ENCODE measurements at regions not wholly inside any gene's neighbourhood (a gene's known extent, or its start where the extent isn't known, plus 50 kb on each side); places are given as distances from the start of the nearest gene placed in this dataset.

DNA sequence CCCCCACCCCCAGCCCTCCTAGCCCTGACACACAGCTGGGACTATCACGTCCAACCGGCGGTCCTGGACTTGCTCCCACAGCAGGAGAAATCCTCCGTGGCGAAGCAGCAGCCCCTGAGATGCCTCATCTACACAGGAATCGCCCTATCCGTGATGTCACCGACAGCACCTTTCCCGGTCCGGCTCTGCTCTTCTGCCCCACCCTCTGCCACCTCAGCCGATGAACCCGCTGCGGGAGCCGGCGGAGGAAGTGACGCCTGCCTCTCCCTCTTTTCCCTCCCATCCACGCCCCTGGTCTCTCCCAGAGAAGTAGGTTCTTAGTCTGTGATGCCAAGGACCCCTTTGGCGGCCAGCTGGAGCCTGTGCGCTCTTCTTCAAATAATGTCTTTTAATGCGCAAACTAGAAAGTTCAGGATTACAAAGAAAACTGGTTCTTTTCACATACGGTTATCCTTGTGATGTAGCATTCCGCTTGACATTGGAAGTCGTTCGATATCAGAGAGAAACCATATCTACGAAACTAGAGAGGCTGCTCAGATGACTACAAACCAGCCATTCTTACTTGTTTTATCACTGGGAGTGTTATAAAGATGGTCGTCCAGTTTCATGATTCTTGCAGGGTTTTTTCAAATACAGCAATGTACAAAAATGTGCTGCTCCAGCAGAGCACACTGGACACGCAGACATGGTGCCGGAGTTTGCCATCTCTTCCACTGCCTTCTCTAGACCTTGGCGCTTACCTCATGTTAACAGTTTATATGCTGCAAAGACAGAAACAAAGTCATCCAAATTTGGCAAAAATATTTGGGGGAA lies 120.3 kb downstream of the PPIAL4G start:
- ChIA-PET CTCF (ENCODE audit: low intra/inter-chr PET ratio, low total read pairs) (no interaction called here), POLR2A (no interaction called here)
- H3K27ac ChIP-seq (ENCODE audit: extremely low read length, insufficient read depth, low read length), result no peak overlapping the region
- H3K36me3 ChIP-seq (replicated peaks in 1 of 2; ENCODE audit: control insufficient read depth in 1 of 2, insufficient read depth in 2 of 2, low read length in 2 of 2), result no peaks in the 10 kb centered on the region
- 76% methylated on average over 29 of the region's 29 CpGs for WGBS (ENCODE audit: low lambda C conversion rate)
- no TSS peak for BruUV-seq (replicated peaks)
- no peaks in the 10 kb centered on the region for H3K4me1 ChIP-seq (ENCODE audit: insufficient read depth, low read length)
- no peaks in the 10 kb centered on the region for H3K9me3 ChIP-seq (ENCODE audit: low read length)
- no peaks in the 10 kb centered on the region for H3K79me2 ChIP-seq (ENCODE audit: insufficient read depth, low read length)
- H2AFZ ChIP-seq (ENCODE audit: low read length), result no peak overlapping the region
- TF ChIP-seq, protein P1, sequence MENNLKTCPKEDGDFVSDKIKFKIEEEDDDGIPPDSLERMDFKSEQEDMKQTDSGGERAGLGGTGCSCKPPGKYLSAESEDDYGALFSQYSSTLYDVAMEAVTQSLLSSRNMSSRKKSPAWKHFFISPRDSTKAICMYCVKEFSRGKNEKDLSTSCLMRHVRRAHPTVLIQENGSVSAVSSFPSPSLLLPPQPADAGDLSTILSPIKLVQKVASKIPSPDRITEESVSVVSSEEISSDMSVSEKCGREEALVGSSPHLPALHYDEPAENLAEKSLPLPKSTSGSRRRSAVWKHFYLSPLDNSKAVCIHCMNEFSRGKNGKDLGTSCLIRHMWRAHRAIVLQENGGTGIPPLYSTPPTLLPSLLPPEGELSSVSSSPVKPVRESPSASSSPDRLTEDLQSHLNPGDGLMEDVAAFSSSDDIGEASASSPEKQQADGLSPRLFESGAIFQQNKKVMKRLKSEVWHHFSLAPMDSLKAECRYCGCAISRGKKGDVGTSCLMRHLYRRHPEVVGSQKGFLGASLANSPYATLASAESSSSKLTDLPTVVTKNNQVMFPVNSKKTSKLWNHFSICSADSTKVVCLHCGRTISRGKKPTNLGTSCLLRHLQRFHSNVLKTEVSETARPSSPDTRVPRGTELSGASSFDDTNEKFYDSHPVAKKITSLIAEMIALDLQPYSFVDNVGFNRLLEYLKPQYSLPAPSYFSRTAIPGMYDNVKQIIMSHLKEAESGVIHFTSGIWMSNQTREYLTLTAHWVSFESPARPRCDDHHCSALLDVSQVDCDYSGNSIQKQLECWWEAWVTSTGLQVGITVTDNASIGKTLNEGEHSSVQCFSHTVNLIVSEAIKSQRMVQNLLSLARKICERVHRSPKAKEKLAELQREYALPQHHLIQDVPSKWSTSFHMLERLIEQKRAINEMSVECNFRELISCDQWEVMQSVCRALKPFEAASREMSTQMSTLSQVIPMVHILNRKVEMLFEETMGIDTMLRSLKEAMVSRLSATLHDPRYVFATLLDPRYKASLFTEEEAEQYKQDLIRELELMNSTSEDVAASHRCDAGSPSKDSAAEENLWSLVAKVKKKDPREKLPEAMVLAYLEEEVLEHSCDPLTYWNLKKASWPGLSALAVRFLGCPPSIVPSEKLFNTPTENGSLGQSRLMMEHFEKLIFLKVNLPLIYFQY (CRISPR knock-in tag; IDR thresholded peaks at IDR 0.05; ENCODE audit: borderline replicate concordance), result no peak
- no peak for TF ChIP-seq HDAC1 (CRISPR knock-in tag; IDR thresholded peaks at IDR 0.05)
- in situ Hi-C loops (cut with HindIII; ENCODE audit: extremely low pct_ligation_motif_present, low pct_unique_long_range_greater_than_20kb) (no loop called here), intact Hi-C loops (cut with micrococcal nuclease; ENCODE audit: unreplicated experiment) (no loop called here)
- H3K9ac ChIP-seq (ENCODE audit: insufficient read depth, low read depth, low read length), result no peak overlapping the region
- no peak for ATAC-seq
- no peak for DNase-seq (ENCODE audit: low spot score)
- no peak for FAIRE-seq
- peaks cover 0 to 3% of the 10 kb centered on the region in 2 experiments; a peak in 1 of 5 replicates for H3K27me3 ChIP-seq (ENCODE audit: control insufficient read depth in 1 of 2, insufficient read depth in 2 of 2, low read length in 2 of 2)
- no peak overlapping the region for H3K4me2 ChIP-seq (ENCODE audit: low read depth, low read length)
- H3K4me3 ChIP-seq (replicated peaks in 1 of 3; ENCODE audit: insufficient read depth in 1 of 3, low read depth in 2 of 3, low read length in 3 of 3), result no peak overlapping the region
- no peaks in the 10 kb centered on the region for H4K20me1 ChIP-seq (ENCODE audit: insufficient read depth, low read length)

DNA sequence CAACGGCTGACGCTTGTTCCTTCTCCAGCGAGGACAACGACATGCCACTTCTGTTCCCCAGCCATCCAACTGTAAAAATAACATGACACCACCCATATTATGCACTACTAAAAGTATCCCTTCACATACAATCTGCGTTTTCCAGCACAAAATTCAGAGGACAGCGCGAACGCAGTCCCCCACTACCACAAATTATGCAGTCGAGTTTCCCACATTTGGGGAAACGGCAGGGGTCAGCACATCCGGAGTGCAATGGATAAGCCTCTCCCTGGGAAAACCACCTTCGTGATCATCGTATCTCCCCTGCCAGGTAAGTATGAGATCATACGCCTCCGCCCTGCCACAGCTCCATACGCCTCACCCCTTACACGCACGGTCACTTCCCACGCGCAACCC lies 120.9 kb downstream of the PPIAL4G start:
- ATAC-seq, result no peak
- intact Hi-C loops (cut with micrococcal nuclease; ENCODE audit: unreplicated experiment) (no loop called here), in situ Hi-C loops (cut with HindIII; ENCODE audit: extremely low pct_ligation_motif_present, low pct_unique_long_range_greater_than_20kb) (no loop called here)
- Histone ChIP-seq H3K36me3 (replicated peaks in 1 of 2; ENCODE audit: control insufficient read depth in 1 of 2, insufficient read depth in 2 of 2, low read length in 2 of 2) (no peaks in the 10 kb centered on the region), H4K20me1 (ENCODE audit: insufficient read depth, low read length) (no peaks in the 10 kb centered on the region), H3K9ac (ENCODE audit: insufficient read depth, low read depth, low read length) (no peak overlapping the region), H3K9me3 (ENCODE audit: low read length) (no peaks in the 10 kb centered on the region), H3K4me2 (ENCODE audit: low read depth, low read length) (no peak overlapping the region), H3K79me2 (ENCODE audit: insufficient read depth, low read length) (no peaks in the 10 kb centered on the region), H3K27me3 (ENCODE audit: control insufficient read depth in 1 of 2, insufficient read depth in 2 of 2, low read length in 2 of 2) (peaks cover 0 to 3% of the 10 kb centered on the region in 2 experiments; a peak in 1 of 5 replicates), H3K27ac (ENCODE audit: extremely low read length, insufficient read depth, low read length) (no peak overlapping the region), H2AFZ (ENCODE audit: low read length) (no peak overlapping the region), H3K4me3 (replicated peaks in 1 of 3; ENCODE audit: insufficient read depth in 1 of 3, low read depth in 2 of 3, low read length in 3 of 3) (no peak overlapping the region), H3K4me1 (ENCODE audit: insufficient read depth, low read length) (no peaks in the 10 kb centered on the region)
- POLR2A ChIA-PET, result no interaction called here
- no peak for FAIRE-seq
- CTCF ChIA-PET (ENCODE audit: low intra/inter-chr PET ratio, low total read pairs), result no interaction called here
- 89% methylated on average over 20 of the region's 20 CpGs for WGBS (ENCODE audit: low lambda C conversion rate)
- no peak for DNase-seq (ENCODE audit: low spot score)
- TF ChIP-seq PAX8 (CRISPR knock-in tag; IDR thresholded peaks at IDR 0.05; ENCODE audit: borderline replicate concordance) (no peak), POLR2A (IDR thresholded peaks at IDR 0.05; ENCODE audit: insufficient read depth in 1 of 2, low read depth in 2 of 2, low read length in 2 of 2) (0 out of 4 replicates have a peak, but pooled peaks of 1 of the 2 experiments have one; percentile 35)
- no TSS peak for BruUV-seq (replicated peaks)
